ENCODE measurements at regions not wholly inside any gene's neighbourhood (a gene's known extent, or its start where the extent isn't known, plus 50 kb on each side); places are given as distances from the start of the nearest gene placed in this dataset.

DNA sequence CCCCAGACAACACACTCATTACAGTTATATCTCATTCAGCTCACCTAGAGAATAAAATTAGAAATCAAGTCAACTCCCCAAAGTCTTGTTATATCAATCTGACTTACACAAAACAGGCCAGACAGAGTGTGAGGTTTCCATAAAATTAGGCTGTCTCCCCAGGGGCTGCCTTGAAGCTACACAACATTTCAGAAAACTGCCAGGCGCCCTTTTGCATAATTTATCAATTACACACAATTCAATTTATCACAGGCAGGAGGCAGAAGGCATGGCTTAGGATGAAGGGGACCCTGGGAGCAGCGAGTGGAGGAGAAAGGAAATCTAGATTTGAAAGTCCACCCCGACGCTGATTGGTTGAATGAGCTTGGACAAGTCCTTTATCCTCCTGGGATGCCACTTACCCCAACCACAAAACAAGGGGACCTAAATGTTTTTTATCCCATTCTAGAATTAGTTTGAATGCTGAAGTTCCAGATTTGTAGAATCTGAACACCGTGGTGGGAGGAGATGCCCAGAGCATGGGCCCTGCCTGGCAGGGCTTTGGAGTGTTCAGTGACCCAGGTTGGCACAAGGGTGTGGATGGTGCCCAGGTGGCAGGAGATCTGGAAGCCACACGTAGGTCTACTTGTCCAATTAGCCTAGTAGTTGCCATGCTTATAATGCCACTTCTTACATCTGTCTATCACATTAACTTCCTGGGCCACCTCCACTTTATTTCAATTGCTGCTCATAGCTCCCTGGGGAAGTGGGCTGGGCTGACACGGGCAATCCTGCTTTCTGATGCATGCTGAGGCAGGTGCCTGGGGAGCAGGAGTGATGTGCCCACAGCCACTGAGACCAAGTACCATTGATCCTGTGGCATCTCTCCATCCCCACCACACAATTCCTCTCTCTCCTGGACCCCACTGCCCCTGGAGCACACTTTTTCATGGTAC is 119.8 kb upstream of the TLE3 start:
- no peaks in the 10 kb centered on the region for H3K27me3 ChIP-seq
- ATAC-seq (no peak), DNase-seq (peak in 1 of 3 donors; percentile 16)
- WGBS (ENCODE audit: insufficient coverage, low coverage, low lambda C conversion rate, missing lambda C conversion rate): 90% methylated on average over 5 of the region's 7 CpGs
- no peaks in the 10 kb centered on the region for H3K36me3 ChIP-seq
- no peak for TF ChIP-seq POLR2A (IDR thresholded peaks at IDR 0.05)
- TF ChIP-seq, protein P1, sequence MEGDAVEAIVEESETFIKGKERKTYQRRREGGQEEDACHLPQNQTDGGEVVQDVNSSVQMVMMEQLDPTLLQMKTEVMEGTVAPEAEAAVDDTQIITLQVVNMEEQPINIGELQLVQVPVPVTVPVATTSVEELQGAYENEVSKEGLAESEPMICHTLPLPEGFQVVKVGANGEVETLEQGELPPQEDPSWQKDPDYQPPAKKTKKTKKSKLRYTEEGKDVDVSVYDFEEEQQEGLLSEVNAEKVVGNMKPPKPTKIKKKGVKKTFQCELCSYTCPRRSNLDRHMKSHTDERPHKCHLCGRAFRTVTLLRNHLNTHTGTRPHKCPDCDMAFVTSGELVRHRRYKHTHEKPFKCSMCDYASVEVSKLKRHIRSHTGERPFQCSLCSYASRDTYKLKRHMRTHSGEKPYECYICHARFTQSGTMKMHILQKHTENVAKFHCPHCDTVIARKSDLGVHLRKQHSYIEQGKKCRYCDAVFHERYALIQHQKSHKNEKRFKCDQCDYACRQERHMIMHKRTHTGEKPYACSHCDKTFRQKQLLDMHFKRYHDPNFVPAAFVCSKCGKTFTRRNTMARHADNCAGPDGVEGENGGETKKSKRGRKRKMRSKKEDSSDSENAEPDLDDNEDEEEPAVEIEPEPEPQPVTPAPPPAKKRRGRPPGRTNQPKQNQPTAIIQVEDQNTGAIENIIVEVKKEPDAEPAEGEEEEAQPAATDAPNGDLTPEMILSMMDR (IDR thresholded peaks at IDR 0.05): no peak
- H3K27ac ChIP-seq: no peak overlapping the region
- H3K4me3 ChIP-seq: no peak overlapping the region
- H3K4me1 ChIP-seq: no peaks in the 10 kb centered on the region
- intact Hi-C loops (cut with DNase I): no loop called here
- H3K9me3 ChIP-seq: no peaks in the 10 kb centered on the region

DNA sequence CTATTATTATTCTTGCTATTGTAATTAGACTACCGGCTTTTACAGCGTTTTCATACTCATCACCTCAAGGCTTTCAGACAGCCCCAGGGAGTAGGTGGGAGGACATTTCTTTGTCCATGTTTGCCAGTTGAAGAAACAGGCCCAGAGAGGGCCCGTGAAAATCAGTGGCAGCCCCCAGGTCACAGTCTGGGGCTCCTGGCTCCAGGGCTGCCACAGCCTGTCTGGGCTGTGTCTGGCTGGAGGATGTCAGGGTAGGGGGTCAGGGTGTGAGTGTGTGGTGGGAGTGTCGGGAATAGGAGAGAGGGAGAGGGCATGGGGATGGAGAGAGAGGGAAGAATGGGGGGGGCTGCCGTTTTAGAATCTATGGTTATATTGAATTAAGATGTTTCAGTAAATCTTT is 118.2 kb upstream of the TLE3 start:
- no peak for ATAC-seq
- Histone ChIP-seq H3K4me3 (no peak overlapping the region), H3K9me3 (no peaks in the 10 kb centered on the region), H3K27ac (no peak overlapping the region), H3K36me3 (no peaks in the 10 kb centered on the region), H3K4me1 (no peaks in the 10 kb centered on the region), H3K27me3 (no peaks in the 10 kb centered on the region)
- 88% methylated on average over 3 of the region's 5 CpGs for WGBS (ENCODE audit: insufficient coverage, low coverage, low lambda C conversion rate, missing lambda C conversion rate)
- TF ChIP-seq, protein P1 (IDR thresholded peaks at IDR 0.05): no peak
- no peak for TF ChIP-seq POLR2A (IDR thresholded peaks at IDR 0.05)
- DNase-seq: peak in 1 of 3 donors; percentile 0
- intact Hi-C loops (cut with DNase I): no loop called here

DNA sequence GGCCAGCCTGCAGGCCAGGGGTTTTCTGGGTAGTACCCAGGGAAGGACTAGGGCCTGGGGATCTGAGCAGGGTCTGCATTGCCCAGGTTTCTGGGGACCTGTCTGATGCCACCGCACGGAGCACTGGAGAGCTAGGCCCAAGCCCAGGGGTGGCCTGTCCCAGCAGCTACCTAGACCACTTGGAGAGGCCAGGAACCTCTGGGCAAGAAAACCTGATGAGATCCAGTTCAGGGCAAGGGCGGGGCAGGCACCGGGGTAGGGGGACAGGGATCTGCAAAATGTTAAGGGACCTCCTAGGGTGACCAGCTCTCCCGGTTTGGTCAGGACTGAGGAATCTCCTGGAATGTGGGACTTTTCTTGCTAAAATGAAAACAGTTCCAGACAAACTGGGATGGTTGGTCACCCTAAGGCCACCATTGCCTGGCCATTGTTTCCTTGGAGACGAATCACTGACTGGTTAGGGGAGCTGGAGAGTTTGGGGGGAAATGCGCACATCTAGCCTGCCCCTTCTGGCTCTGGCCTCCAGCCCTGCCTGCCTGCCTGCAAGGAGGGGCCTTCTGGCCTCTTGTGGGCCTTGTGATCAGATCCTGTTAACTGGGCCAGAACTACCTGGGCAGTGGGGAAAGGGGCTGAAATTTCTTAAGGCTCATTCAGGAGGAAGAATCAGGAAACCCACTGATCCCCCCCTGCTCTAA is 117.4 kb upstream of the TLE3 start:
- ATAC-seq: no peak
- no peaks in the 10 kb centered on the region for H3K36me3 ChIP-seq
- H3K9me3 ChIP-seq: no peaks in the 10 kb centered on the region
- no peak overlapping the region for H3K4me3 ChIP-seq
- TF ChIP-seq, protein P1 (IDR thresholded peaks at IDR 0.05): no peak
- TF ChIP-seq POLR2A (IDR thresholded peaks at IDR 0.05): no peak
- H3K4me1 ChIP-seq: no peaks in the 10 kb centered on the region
- intact Hi-C loops (cut with DNase I): no loop called here
- H3K27ac ChIP-seq: no peak overlapping the region
- WGBS (ENCODE audit: insufficient coverage, low coverage, low lambda C conversion rate, missing lambda C conversion rate): 93% methylated on average over 3 of the region's 7 CpGs
- peak in 1 of 3 donors; percentile 36 for DNase-seq
- H3K27me3 ChIP-seq: no peaks in the 10 kb centered on the region

DNA sequence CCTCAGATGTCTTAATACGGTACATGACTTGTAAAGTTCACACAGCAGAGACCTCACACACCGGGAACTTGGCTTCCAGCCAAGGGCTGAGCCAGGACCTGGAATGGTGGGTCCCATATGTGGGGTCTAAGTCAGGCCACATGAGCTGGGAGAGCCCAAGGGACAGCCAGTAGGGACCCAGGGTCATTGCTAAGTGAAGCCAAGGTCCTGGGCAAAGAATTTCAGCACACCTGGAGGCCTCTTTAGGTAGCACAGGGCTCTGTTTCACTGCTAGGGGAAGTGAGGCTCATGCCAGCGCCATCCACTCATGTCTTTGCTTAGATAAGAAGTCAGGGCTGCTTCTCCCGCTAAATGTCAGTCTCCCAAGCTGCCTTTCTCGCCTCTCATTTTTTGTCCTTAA is 116.6 kb upstream of the TLE3 start:
- no peaks in the 10 kb centered on the region for H3K9me3 ChIP-seq
- intact Hi-C loops (cut with DNase I): no loop called here
- no peak for TF ChIP-seq POLR2A (IDR thresholded peaks at IDR 0.05)
- TF ChIP-seq, protein P1 (IDR thresholded peaks at IDR 0.05): no peak
- ATAC-seq: no peak
- no peak overlapping the region for H3K27ac ChIP-seq
- no peaks in the 10 kb centered on the region for H3K4me1 ChIP-seq
- no peaks in the 10 kb centered on the region for H3K27me3 ChIP-seq
- H3K4me3 ChIP-seq: no peak overlapping the region
- 40% methylated on average over 1 of the region's 5 CpGs for WGBS (ENCODE audit: insufficient coverage, low coverage, low lambda C conversion rate, missing lambda C conversion rate)
- peak in 1 of 3 donors; percentile 31 for DNase-seq
- H3K36me3 ChIP-seq: no peaks in the 10 kb centered on the region
